AG09309 (cell line): ENCODE measurements at regions not wholly inside any gene's neighbourhood (a gene's known extent, or its start where the extent isn't known, plus 50 kb on each side); places are given as distances from the start of the nearest gene placed in this dataset.

ENCODE experiments used
- DNase-seq: peaks from one replicate; pipeline ENCODE4 v3.0.0-alpha.2; 2010; ENCODE audit warnings: low read depth
- H3K4me3 ChIP-seq: 2 replicates; pipeline ENCODE4 v1.5.1; 2011; ENCODE audit warnings: mild to moderate bottlenecking, low read depth, low read length, moderate library complexity; ENCODE audit not compliant: control insufficient read depth
- TF ChIP-seq, protein P1 (sequence below): IDR thresholded peaks from 2 replicates; pipeline ENCODE4 v1.5.1; 2011; ENCODE audit warnings: mild to moderate bottlenecking, low read depth, low read length, inconsistent platforms; ENCODE audit not compliant: insufficient read depth, control insufficient read depth; ENCODE audit errors: missing control alignments

GRCh38 chr16:35557731-35558130 lies 2098.3 kb downstream of the TP53TG3F start:
- H3K4me3 ChIP-seq = no peak overlapping the region
- no peak for DNase-seq
- TF ChIP-seq, protein P1, sequence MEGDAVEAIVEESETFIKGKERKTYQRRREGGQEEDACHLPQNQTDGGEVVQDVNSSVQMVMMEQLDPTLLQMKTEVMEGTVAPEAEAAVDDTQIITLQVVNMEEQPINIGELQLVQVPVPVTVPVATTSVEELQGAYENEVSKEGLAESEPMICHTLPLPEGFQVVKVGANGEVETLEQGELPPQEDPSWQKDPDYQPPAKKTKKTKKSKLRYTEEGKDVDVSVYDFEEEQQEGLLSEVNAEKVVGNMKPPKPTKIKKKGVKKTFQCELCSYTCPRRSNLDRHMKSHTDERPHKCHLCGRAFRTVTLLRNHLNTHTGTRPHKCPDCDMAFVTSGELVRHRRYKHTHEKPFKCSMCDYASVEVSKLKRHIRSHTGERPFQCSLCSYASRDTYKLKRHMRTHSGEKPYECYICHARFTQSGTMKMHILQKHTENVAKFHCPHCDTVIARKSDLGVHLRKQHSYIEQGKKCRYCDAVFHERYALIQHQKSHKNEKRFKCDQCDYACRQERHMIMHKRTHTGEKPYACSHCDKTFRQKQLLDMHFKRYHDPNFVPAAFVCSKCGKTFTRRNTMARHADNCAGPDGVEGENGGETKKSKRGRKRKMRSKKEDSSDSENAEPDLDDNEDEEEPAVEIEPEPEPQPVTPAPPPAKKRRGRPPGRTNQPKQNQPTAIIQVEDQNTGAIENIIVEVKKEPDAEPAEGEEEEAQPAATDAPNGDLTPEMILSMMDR = no peak

GRCh38 chr16:35559911-35560636 lies 2100.7 kb downstream of the TP53TG3F start:
- TF ChIP-seq, protein P1 = no peak
- DNase-seq = no peak
- no peak overlapping the region for H3K4me3 ChIP-seq

GRCh38 chr16:35560637-35560984 lies 2101.2 kb downstream of the TP53TG3F start:
- no peak overlapping the region for H3K4me3 ChIP-seq
- TF ChIP-seq, protein P1 = no peak
- no peak for DNase-seq

DNA sequence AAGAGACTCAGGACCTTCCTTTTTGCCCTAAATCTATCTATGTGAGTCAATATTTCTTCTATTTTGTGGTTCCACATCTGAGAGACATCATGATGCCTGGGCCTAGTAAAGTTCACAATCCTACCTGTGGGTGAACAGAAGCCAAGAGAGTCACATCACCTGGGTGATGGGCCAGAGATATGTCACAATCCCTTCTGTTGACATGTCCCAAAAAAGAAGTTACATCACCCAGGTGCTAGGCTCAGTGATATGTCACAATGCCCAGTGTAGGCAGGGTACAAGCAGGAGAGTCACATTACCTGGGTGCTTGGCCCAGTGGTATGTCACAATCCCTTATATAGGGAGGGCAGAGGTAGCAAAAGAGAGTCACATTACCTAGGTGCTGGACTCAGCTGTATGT lies 2101.9 kb downstream of the TP53TG3F start:
- no peak for DNase-seq
- TF ChIP-seq, protein P1 = no peak
- H3K4me3 ChIP-seq = no peak overlapping the region

DNA sequence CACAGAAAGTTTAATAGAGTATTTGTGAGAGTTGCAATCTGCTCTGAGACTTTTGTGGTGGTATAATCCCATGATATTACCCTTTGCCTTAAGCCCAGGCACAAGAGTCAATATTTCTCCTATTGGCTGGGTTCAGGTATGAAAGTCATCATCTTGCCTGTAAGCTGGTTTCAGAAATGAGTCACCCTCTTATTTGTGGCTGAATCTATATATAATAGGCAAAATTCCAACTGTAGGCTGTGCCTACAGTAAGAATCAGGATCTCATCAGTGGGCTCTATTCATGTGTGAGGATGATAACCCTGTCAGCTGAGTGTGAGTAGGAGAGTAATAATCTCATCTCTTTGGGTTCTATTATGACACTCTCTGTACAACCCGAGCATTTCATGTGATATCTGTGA lies 2103.1 kb downstream of the TP53TG3F start:
- TF ChIP-seq, protein P1 = no peak
- DNase-seq = no peak
- H3K4me3 ChIP-seq = no peak overlapping the region

GRCh38 chr16:35562919-35563318 lies 2103.5 kb downstream of the TP53TG3F start:
- no peak overlapping the region for H3K4me3 ChIP-seq
- TF ChIP-seq, protein P1 = no peak
- no peak for DNase-seq

- DNase-seq = no peak
- TF ChIP-seq, protein P1 = no peak
- no peak overlapping the region for H3K4me3 ChIP-seq
Measured at GRCh38 chr16:35564148-35564547, 2104.7 kb downstream of the TP53TG3F start.
